ENCODE measurements at regions not wholly inside any gene's neighbourhood (a gene's known extent, or its start where the extent isn't known, plus 50 kb on each side); places are given as distances from the start of the nearest gene placed in this dataset.

DNA sequence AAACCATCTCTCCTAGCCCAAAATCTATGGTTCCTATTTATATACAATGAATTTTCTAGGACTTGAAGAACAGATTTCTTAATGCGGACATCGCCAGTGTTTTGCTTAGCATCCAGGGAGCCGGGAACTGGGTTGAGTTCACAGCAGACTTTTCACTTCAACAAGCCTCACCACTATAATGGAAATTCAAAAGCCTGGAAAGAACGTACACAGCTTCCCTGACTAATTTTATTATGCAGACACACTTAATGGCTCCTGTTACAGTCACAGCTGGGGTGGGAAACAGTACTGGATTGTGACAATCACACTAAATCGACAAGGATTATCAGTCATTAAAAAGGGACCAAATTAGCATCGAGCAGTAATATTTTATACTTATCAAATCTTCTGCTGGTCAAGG lies 129.2 kb upstream of the BNIP2 start:
- Histone ChIP-seq H3K36me3 (ENCODE audit: control insufficient read depth in 2 of 2, insufficient read depth in 1 of 2, low read length in 2 of 2) (no peaks in the 10 kb centered on the region), H3K4me3 (ENCODE audit: low read depth, low read length) (no peak overlapping the region), H3K4me1 (ENCODE audit: control insufficient read depth, insufficient read depth, low read length) (peaks cover 10% of the 10 kb centered on the region; the same call in 1 of the 2 replicates), H3K9me3 (ENCODE audit: control insufficient read depth, insufficient read depth, low read depth, low read length) (no peaks in the 10 kb centered on the region), H3K27ac (ENCODE audit: extremely low read depth, low read depth, low read length) (no peak overlapping the region)
- CTCF ChIA-PET = interaction anchor here (0.6 to 4.2 kb wide), 5 partner anchors 12 to 508 kb away, joined by 3 to 13 read pairs (median 3); no protein-coding TSS in a partner anchor
- no peak for TF ChIP-seq ZBTB48 (tag by site-specific recombination; IDR thresholded peaks at IDR 0.05)
- peak; percentile 63; the same call in 1 of the 2 replicates for TF ChIP-seq ZBTB20 (tag by site-specific recombination; IDR thresholded peaks at IDR 0.05)
- POLR2A ChIA-PET = no interaction called here

DNA sequence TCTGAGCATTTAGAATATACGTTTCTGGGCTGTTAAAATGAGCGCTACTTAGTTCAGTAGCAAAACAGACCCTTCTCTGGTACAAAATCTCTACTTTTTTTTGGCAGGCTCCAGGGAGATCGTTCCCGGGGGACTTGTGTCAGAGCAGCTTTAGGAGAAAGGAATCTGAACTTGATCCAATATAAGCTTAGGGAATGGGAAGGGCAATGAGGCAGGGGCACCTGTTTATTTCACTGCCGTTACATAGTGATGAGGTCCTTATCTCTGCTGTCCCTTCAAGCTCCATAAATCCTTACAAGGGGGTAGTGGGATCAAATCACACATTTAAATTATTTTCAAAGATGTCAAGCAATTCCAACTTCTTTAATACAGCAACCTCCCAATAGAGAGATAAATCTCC lies 128.7 kb upstream of the BNIP2 start:
- ChIA-PET CTCF (interaction anchor here (0.5 to 4.2 kb wide), 4 partner anchors 11 to 509 kb away, joined by 3 to 13 read pairs (median 4); no protein-coding TSS in a partner anchor), POLR2A (no interaction called here)
- Histone ChIP-seq H3K9me3 (ENCODE audit: control insufficient read depth, insufficient read depth, low read depth, low read length) (no peaks in the 10 kb centered on the region), H3K4me1 (ENCODE audit: control insufficient read depth, insufficient read depth, low read length) (peaks cover 10% of the 10 kb centered on the region; the same call in 1 of the 2 replicates), H3K36me3 (ENCODE audit: control insufficient read depth in 2 of 2, insufficient read depth in 1 of 2, low read length in 2 of 2) (no peaks in the 10 kb centered on the region), H3K27ac (ENCODE audit: extremely low read depth, low read depth, low read length) (no peak overlapping the region; the same call in 1 of the 2 replicates), H3K4me3 (ENCODE audit: low read depth, low read length) (no peak overlapping the region)
- TF ChIP-seq ZNF548 (tag by site-specific recombination; IDR thresholded peaks at IDR 0.05) = no peak
- TF ChIP-seq, protein P1, sequence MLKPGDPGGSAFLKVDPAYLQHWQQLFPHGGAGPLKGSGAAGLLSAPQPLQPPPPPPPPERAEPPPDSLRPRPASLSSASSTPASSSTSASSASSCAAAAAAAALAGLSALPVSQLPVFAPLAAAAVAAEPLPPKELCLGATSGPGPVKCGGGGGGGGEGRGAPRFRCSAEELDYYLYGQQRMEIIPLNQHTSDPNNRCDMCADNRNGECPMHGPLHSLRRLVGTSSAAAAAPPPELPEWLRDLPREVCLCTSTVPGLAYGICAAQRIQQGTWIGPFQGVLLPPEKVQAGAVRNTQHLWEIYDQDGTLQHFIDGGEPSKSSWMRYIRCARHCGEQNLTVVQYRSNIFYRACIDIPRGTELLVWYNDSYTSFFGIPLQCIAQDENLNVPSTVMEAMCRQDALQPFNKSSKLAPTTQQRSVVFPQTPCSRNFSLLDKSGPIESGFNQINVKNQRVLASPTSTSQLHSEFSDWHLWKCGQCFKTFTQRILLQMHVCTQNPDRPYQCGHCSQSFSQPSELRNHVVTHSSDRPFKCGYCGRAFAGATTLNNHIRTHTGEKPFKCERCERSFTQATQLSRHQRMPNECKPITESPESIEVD (tag by site-specific recombination; IDR thresholded peaks at IDR 0.05) = 0 out of 2 replicates have a peak, but pooled peaks have one; percentile 23
- TF ChIP-seq IKZF3 (tag by site-specific recombination; IDR thresholded peaks at IDR 0.05) = peak; percentile 28; the same call in 1 of the 2 replicates
- TF ChIP-seq WT1 (tag by site-specific recombination; IDR thresholded peaks at IDR 0.05) = peak; percentile 47; the same call in 1 of the 2 replicates
- peak; percentile 74; the same call in 1 of the 2 replicates for TF ChIP-seq OVOL3 (tag by site-specific recombination; IDR thresholded peaks at IDR 0.05)
- TF ChIP-seq, protein P2, sequence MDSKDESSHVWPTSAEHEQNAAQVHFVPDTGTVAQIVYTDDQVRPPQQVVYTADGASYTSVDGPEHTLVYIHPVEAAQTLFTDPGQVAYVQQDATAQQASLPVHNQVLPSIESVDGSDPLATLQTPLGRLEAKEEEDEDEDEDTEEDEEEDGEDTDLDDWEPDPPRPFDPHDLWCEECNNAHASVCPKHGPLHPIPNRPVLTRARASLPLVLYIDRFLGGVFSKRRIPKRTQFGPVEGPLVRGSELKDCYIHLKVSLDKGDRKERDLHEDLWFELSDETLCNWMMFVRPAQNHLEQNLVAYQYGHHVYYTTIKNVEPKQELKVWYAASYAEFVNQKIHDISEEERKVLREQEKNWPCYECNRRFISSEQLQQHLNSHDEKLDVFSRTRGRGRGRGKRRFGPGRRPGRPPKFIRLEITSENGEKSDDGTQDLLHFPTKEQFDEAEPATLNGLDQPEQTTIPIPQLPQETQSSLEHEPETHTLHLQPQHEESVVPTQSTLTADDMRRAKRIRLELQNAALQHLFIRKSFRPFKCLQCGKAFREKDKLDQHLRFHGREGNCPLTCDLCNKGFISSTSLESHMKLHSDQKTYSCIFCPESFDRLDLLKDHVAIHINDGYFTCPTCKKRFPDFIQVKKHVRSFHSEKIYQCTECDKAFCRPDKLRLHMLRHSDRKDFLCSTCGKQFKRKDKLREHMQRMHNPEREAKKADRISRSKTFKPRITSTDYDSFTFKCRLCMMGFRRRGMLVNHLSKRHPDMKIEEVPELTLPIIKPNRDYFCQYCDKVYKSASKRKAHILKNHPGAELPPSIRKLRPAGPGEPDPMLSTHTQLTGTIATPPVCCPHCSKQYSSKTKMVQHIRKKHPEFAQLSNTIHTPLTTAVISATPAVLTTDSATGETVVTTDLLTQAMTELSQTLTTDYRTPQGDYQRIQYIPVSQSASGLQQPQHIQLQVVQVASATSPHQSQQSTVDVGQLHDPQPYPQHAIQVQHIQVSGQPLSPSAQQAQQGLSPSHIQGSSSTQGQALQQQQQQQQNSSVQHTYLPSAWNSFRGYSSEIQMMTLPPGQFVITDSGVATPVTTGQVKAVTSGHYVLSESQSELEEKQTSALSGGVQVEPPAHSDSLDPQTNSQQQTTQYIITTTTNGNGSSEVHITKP (tag by site-specific recombination; IDR thresholded peaks at IDR 0.05) = 0 out of 2 replicates have a peak, but pooled peaks have one; percentile 24
- peak; percentile 97 for TF ChIP-seq ZSCAN30 (tag by site-specific recombination; IDR thresholded peaks at IDR 0.05)
- peak; percentile 59 for TF ChIP-seq ZNF843 (tag by site-specific recombination; IDR thresholded peaks at IDR 0.05)
- TF ChIP-seq ZNF10 (tag by site-specific recombination; IDR thresholded peaks at IDR 0.05) = no peak
- TF ChIP-seq, protein P3, sequence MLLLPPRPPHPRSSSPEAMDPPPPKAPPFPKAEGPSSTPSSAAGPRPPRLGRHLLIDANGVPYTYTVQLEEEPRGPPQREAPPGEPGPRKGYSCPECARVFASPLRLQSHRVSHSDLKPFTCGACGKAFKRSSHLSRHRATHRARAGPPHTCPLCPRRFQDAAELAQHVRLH (tag by site-specific recombination; IDR thresholded peaks at IDR 0.05) = peak; percentile 36; the same call in 1 of the 2 replicates
- TF ChIP-seq FEZF1 (tag by site-specific recombination; IDR thresholded peaks at IDR 0.05) = peak; percentile 36; the same call in 1 of the 2 replicates
- TF ChIP-seq OSR2 (tag by site-specific recombination; IDR thresholded peaks at IDR 0.05) = peak; percentile 51
- TF ChIP-seq GLIS1 (tag by site-specific recombination; IDR thresholded peaks at IDR 0.05) = peak; percentile 69
- TF ChIP-seq, protein P4, sequence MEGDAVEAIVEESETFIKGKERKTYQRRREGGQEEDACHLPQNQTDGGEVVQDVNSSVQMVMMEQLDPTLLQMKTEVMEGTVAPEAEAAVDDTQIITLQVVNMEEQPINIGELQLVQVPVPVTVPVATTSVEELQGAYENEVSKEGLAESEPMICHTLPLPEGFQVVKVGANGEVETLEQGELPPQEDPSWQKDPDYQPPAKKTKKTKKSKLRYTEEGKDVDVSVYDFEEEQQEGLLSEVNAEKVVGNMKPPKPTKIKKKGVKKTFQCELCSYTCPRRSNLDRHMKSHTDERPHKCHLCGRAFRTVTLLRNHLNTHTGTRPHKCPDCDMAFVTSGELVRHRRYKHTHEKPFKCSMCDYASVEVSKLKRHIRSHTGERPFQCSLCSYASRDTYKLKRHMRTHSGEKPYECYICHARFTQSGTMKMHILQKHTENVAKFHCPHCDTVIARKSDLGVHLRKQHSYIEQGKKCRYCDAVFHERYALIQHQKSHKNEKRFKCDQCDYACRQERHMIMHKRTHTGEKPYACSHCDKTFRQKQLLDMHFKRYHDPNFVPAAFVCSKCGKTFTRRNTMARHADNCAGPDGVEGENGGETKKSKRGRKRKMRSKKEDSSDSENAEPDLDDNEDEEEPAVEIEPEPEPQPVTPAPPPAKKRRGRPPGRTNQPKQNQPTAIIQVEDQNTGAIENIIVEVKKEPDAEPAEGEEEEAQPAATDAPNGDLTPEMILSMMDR (tag by site-specific recombination; IDR thresholded peaks at IDR 0.05) = no peak
- TF ChIP-seq ZXDB (tag by site-specific recombination; IDR thresholded peaks at IDR 0.05) = peak; percentile 64; the same call in 1 of the 2 replicates
